Right lobe of liver (tissue), 6 donors: ENCODE measurements at regions not wholly inside any gene's neighbourhood (a gene's known extent, or its start where the extent isn't known, plus 50 kb on each side); places are given as distances from the start of the nearest gene placed in this dataset.

Source experiments
- ATAC-seq, 4 donors: fragments of 200-7000 bp; cut with Tn5 transposase; one replicate each; pipeline ENCODE4 v1.9.1; 2020; ENCODE audit warnings: mild to moderate bottlenecking in 4 of 4, moderate library complexity in 4 of 4
- DNase-seq, 3 donors: peaks; one replicate each; pipeline ENCODE4 v3.0.0-alpha.2; 2020
- H3K27ac ChIP-seq, 3 donors: fragments of 200-600 bp; one replicate each; pipeline ENCODE4 v1.8.0; 2022
- H3K27me3 ChIP-seq, 2 donors: fragments of 200-600 bp; one replicate each; pipeline ENCODE4 v1.8.0; 2022
- H3K36me3 ChIP-seq, 4 donors: fragments of 200-600 bp; sonication (generic) in 1 of 4; one replicate each; pipeline versions ENCODE4 v1.5.1 to v1.8.0; 2017 to 2022; ENCODE audit warnings: control low read depth in 1 of 4
- H3K4me1 ChIP-seq, 4 donors: fragments of 200-600 bp; sonication (generic) in 1 of 4; one replicate each; pipeline versions ENCODE4 v1.5.1 to v1.8.0; 2017 to 2022; ENCODE audit warnings: control low read depth in 1 of 4
- H3K4me3 ChIP-seq, 3 donors: fragments of 200-600 bp; one replicate each; pipeline ENCODE4 v1.8.0; 2022
- H3K9me3 ChIP-seq, 4 donors: fragments of 200-600 bp; sonication (generic) in 1 of 4; one replicate each; pipeline versions ENCODE4 v1.5.1 to v1.8.0; 2017 to 2022; ENCODE audit warnings: control low read depth in 1 of 4
- POLR2A ChIP-seq: fragments of 450-650 bp; IDR thresholded peaks from one replicate; pipeline ENCODE4 v1.6.1; 2017; ENCODE audit warnings: antibody characterized with exemption, mild to moderate bottlenecking
- WGBS: methylation state at CpG from one replicate; pipeline ENCODE4 v1.1.6; 2018; ENCODE audit warnings: low coverage, low lambda C conversion rate; ENCODE audit not compliant: insufficient coverage; ENCODE audit errors: missing lambda C conversion rate; 5-methylcytosine and 5-hydroxymethylcytosine counted together
- intact Hi-C, 2 donors: fragments of 100-400 bp; cut with DNase I; formaldehyde crosslinking; loops; one replicate each; pipeline versions ENCODE4 v1.11.2 to v1.14.1; 2022
- TF ChIP-seq, protein P1 (sequence below), 4 donors: fragments of 200-600 bp in 3 of 4; fragments of 450-650 bp in 1 of 4; IDR thresholded peaks; one replicate each; pipeline versions ENCODE4 v1.5.1 to v1.8.0; 2016 to 2022; ENCODE audit warnings: antibody characterized with exemption in 4 of 4, mild to moderate bottlenecking in 2 of 4
- donor health status: DM: no; HTN: yes; CAD: no.
- donor health status: DM: no; HTN: no; CAD: no.
- donor health status: DM: no; HTN: no; CAD: no.
- donor health status: DM: no; HTN: yes; CAD: no.
- donor health status: DM: no; HTN: yes; CAD: no.

DNA sequence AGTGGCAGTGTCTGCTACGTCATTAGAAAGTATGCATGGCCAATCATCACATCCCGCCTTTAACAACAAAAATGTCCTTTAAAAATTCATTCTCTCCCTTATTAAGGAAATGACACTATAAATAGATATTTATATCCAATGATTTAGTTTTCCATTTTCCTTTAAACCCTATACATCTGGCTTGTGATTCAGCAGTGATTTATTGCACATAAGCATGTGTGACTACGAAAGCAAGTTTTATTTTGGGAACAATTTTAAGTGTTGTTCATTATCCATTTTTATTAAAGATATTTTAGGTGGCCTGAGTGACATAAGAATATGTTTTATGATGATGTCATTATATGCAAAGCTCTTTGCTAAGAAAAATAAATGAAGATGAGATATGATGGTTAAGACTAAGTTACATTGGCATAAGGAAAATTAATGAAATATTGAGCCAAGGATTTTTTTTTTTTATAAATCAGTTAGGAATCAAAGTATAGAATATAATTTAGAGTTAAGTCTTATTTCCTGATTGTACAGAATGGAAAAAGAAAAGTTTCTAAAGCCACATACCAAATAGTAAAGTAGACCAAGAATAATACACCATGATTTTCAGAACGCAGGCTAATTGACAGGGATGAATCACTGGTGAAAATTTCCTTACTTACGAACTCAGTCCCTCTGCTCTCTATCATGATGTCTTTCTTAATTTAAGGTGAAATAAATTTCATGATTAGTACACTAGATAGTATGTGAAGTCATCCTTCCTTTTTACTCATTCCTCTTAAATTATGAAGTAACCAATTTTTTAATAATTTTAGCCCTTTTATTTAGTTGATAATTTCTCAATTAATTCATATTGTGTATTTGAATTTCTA, 822.4 kb downstream of the FAT4 start:
- no peaks in the 10 kb centered on the region for H3K9me3 ChIP-seq
- DNase-seq: no peak
- WGBS: 61% methylated on average over 5 of the region's 5 CpGs
- H3K4me1 ChIP-seq: no peaks in the 10 kb centered on the region
- intact Hi-C loops: no loop called here
- H3K4me3 ChIP-seq: no peak overlapping the region
- no peaks in the 10 kb centered on the region for H3K27me3 ChIP-seq
- H3K36me3 ChIP-seq: no peaks in the 10 kb centered on the region
- no peak for ATAC-seq
- TF ChIP-seq, protein P1, sequence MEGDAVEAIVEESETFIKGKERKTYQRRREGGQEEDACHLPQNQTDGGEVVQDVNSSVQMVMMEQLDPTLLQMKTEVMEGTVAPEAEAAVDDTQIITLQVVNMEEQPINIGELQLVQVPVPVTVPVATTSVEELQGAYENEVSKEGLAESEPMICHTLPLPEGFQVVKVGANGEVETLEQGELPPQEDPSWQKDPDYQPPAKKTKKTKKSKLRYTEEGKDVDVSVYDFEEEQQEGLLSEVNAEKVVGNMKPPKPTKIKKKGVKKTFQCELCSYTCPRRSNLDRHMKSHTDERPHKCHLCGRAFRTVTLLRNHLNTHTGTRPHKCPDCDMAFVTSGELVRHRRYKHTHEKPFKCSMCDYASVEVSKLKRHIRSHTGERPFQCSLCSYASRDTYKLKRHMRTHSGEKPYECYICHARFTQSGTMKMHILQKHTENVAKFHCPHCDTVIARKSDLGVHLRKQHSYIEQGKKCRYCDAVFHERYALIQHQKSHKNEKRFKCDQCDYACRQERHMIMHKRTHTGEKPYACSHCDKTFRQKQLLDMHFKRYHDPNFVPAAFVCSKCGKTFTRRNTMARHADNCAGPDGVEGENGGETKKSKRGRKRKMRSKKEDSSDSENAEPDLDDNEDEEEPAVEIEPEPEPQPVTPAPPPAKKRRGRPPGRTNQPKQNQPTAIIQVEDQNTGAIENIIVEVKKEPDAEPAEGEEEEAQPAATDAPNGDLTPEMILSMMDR (IDR thresholded peaks at IDR 0.05): no peak
- TF ChIP-seq POLR2A: no peak
- H3K27ac ChIP-seq: no peak overlapping the region

DNA sequence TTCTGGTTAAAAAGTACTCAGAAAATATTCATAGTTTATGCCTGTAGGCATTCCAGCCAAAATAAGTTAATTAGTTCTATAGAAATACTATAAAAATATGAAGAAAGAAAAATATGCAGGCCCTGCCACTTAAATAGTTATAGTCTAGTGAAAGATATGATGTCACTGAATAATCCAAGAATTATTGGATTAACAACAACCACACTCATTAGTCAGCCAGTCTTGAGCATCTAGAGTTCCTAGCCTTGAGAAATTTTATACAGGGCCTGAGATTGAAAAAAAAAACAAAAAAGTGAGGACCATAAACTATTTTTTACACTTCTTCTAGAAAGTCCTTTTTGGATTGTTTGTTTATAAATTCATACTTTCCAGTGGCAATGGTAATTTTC, 823.0 kb downstream of the FAT4 start:
- intact Hi-C loops: no loop called here
- DNase-seq (no peak), ATAC-seq (no peak)
- Histone ChIP-seq H3K9me3 (no peaks in the 10 kb centered on the region), H3K27me3 (no peaks in the 10 kb centered on the region), H3K27ac (no peak overlapping the region), H3K4me1 (no peaks in the 10 kb centered on the region), H3K36me3 (no peaks in the 10 kb centered on the region), H3K4me3 (no peak overlapping the region)
- TF ChIP-seq POLR2A: no peak
- TF ChIP-seq, protein P1 (IDR thresholded peaks at IDR 0.05): no peak

DNA sequence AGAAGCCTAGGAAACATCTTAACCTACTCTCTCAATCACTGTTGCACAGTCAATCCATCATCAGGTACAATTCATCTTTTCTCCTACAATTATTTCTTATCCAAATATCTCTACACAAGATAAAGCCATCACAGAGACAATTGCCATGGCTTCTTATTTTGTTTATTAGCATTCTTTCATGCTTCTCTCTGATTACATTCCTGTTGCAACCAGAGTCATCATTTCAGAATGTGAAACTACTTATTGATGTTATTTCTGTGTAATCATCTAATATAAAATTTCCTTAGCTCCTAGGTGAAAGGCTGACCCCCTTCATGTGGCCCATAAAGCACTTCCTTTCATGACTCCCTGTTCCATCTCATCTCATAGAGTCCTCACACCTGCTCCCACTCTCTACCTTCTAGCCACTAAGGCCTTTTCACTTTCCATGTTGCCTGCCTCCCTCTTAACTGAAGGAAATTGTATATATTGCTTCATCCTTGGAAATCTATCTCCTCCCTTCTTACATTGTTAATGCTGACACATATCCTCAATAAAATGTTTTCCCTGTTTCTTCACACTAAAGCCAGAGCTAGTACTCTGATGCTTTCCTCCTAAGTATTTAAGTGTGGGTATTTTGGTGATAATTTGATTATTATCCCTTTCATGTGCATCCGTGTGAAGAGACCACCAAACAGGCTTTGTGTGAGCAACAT, 829.9 kb downstream of the FAT4 start:
- Histone ChIP-seq H3K27me3 (no peaks in the 10 kb centered on the region), H3K4me3 (no peak overlapping the region), H3K27ac (no peak overlapping the region), H3K9me3 (no peaks in the 10 kb centered on the region), H3K4me1 (no peaks in the 10 kb centered on the region), H3K36me3 (no peaks in the 10 kb centered on the region)
- ATAC-seq (no peak), DNase-seq (no peak)
- intact Hi-C loops: no loop called here
- no peak for TF ChIP-seq POLR2A
- 45% methylated on average over 1 of the region's 1 CpG for WGBS

DNA sequence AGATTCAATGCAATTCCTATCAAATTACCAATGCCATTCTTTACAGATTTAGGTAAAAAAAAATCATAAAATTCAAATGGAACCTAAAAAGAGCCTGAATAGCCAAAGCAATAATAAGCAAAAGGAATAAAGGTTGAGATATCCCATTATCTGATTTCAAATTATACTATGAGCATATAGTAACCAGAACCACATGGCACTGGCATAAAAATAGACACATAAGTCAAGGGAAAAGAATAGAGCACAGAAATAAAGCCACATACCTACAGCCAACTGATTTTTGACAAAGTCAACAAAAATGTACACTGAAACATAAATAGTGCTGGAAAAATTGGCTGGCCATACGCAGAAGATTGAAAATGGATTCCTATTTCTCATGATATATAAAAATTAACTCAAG, 853.7 kb downstream of the FAT4 start:
- Histone ChIP-seq H3K4me3 (no peak overlapping the region), H3K4me1 (no peaks in the 10 kb centered on the region), H3K27ac (no peak overlapping the region), H3K27me3 (no peaks in the 10 kb centered on the region), H3K36me3 (no peaks in the 10 kb centered on the region), H3K9me3 (no peaks in the 10 kb centered on the region)
- WGBS: 45% methylated on average over 1 of the region's 1 CpG
- TF ChIP-seq, protein P1 (IDR thresholded peaks at IDR 0.05): no peak
- TF ChIP-seq POLR2A: no peak
- intact Hi-C loops: no loop called here
- no peak for ATAC-seq
- DNase-seq: no peak

DNA sequence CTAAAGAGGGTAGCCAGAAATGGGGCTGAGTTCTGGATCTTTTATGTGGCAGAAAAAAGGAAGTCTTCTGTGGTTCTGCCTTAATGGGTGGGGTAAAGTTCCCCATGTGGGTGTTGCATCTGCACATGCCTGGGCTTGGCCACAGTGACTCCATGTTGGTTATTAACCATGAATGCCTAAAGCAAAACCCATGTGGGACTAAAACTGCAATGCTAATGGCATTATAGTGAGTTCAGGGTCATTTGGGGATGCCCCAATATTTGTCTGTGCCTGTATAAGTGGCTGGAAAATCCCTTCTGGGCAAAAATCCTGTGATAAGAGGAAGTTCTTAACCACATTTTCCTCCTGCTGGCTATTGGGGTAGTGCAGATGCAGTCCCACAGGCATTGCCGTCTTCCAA, 857.4 kb downstream of the FAT4 start:
- no peaks in the 10 kb centered on the region for H3K36me3 ChIP-seq
- H3K4me1 ChIP-seq: no peaks in the 10 kb centered on the region
- 71% methylated on average over 1 of the region's 1 CpG for WGBS
- TF ChIP-seq, protein P1 (IDR thresholded peaks at IDR 0.05): no peak
- TF ChIP-seq POLR2A: no peak
- ATAC-seq: no peak
- no peaks in the 10 kb centered on the region for H3K9me3 ChIP-seq
- intact Hi-C loops: no loop called here
- no peaks in the 10 kb centered on the region for H3K27me3 ChIP-seq
- no peak overlapping the region for H3K27ac ChIP-seq
- H3K4me3 ChIP-seq: no peak overlapping the region
- DNase-seq: no peak
